Left hindlimb (tissue), 1 donor: ENCODE measurements at regions not wholly inside any gene's neighbourhood (a gene's known extent, or its start where the extent isn't known, plus 50 kb on each side); places are given as distances from the start of the nearest gene placed in this dataset.

Experiments used
- DNase-seq: peaks from one replicate; pipeline ENCODE4 v3.0.0-alpha.2; 2018

- no peak for DNase-seq
Measured at GRCh38 chr2:209314653-209315052, 109.2 kb upstream of the MAP2 start.

DNA sequence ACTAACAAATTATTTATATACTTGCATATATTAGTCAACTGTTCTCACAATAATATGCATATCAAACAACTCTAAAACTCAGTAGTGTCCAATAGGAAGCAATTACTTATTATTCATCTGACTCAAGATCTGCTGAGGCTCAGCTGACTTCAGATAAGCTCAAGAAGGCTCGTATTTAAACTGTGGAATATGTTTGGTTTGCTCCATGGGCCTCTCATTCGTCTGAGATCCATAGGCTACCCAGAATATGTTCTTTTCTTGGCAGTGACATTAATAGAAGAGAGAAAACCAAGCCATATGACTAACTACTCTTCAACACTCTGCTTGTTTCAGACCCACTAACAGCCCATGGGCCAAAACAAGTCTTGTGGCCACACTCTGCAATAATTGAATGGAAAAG, 107.7 kb upstream of the MAP2 start:
- no peak for DNase-seq

- no peak for DNase-seq
Measured at GRCh38 chr2:209321076-209321475, 102.8 kb upstream of the MAP2 start.

- no peak for DNase-seq
Measured at GRCh38 chr2:209321581-209321980, 102.3 kb upstream of the MAP2 start.

GRCh38 chr2:209322041-209322440, 101.8 kb upstream of the MAP2 start:
- no peak for DNase-seq

DNA sequence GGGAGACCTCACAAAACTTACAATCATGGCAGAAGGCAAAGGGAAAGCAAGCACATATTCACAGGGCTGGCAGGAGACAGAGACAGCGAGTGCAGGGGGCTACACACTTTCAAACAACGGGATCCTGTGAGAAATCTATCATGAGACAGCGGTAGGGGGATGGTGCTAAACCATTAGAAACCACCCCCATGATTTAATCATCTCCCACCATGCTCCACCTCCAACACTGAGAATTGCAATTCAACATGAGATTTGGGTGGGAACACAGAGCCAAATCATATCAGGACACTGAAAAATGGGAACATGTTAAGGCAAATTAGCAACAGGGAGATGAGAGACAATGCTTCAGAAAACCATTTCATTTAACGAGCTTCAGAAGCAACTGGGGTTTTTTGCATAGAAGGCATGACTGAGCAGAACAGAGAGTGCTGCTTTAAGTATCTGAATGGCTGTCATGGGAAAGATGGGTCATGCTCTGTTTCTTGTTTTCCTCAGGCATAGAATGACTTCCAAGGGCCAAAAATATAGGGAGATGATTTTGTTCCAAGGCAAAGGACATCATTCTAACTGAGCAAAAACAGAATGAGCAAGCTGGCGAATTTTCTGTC, 100.8 kb upstream of the MAP2 start:
- no peak for DNase-seq

- DNase-seq: no peak
Measured at GRCh38 chr2:209323738-209324137, 100.1 kb upstream of the MAP2 start.

GRCh38 chr2:209324281-209324680, 99.6 kb upstream of the MAP2 start:
- DNase-seq: no peak

- no peak for DNase-seq
Measured at GRCh38 chr2:209331291-209331844, 92.5 kb upstream of the MAP2 start.

DNA sequence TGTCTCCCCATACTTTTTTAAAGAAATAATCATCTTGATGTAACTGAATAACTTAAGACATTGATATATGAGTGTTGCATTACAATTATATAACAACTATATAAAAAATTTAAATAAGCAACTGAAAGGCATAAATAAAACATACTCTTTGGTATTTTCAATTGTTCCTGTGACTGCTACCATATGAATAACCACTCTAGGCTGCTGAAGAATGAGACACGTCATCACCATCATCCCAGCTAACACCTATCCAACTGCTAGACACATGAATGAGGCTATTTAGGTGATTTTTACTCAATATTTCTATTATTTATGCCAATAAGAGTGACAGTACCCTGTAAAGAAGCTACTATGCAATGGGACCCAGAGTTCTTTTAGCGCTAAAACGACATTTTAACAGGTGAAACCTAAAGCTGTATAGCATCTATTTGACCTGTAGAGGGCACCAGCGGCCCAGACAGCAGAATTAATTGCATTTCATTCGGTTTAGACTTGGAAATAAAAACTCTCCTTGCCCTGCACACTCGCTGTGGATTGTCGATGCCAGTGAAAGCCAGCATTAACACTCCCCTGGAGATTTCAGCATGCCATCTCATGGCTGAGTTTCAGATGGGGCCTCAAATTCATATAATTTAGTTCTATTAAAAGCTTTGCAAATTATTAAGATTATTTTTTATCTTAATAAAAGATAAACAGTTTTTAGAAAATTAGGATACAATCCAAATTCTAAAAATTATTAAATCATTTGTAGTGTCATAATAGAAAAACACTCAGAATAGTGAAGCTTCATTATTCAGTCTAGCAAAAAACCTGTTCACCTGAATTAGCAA, 89.4 kb upstream of the MAP2 start:
- peak; percentile 52 for DNase-seq

- DNase-seq: no peak
Measured at GRCh38 chr2:209340522-209340921, 83.3 kb upstream of the MAP2 start.

GRCh38 chr2:209344349-209344748, 79.5 kb upstream of the MAP2 start:
- no peak for DNase-seq

DNA sequence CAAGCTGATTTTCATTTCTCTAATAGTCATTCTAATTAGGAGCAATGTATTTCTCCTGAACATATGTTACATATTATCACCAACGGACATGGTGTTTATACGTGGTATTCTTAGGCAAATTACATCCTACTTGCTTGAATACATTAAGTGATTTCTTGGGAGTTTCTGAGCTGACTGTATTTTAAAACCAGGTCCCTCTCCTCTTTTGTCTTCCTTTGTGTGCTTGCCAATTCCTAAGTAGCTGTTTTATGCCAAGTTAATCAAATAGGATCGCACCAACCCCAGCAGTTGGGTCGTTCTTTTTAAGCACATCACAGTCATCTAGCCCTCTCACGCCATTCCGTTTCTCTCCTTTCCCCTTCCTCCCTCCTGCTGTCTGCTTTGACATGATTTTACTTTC, 75.4 kb upstream of the MAP2 start:
- DNase-seq: no peak

GRCh38 chr2:209351636-209352035, 72.2 kb upstream of the MAP2 start:
- DNase-seq: no peak

GRCh38 chr2:209358992-209359391, 64.9 kb upstream of the MAP2 start:
- DNase-seq: no peak

GRCh38 chr2:209367075-209367747, 56.6 kb upstream of the MAP2 start:
- DNase-seq: no peak

DNA sequence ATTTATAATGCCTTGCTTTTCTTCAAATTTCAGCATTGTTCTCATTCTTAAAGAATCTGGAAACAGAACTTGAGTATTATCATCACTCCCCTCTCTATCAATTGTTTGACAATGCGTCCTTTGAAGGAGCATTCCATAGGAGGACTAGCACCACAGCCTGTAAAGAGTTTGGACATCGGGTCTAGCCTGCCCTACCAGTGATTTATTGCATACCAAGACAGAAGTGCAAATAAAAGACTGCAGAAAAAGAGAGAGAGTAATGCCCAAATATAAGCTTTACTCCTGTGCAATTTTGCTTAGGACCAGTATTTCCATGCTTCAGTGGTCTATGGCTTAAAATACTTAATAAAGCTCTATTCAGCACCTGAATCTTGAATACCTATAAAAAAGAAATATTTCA, 55.4 kb upstream of the MAP2 start:
- DNase-seq: no peak

DNA sequence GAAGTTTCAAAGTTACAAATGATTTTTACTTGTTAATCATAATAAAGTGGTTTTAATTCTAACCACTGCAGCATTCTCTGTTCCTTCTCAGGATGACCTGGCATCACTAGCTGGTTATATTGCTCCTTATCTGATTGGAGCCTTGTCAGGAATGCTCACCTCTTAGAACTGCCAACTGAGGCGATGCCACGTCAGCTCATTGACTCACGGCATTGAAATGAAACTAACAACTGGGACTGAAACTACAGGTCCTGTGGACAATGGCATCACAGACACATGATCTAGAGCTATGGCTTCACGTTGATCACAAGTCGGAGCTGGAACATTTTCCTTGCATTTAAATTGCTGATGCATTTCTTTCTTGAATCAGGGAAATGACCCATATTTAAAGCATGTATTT, 54.9 kb upstream of the MAP2 start:
- DNase-seq: no peak

DNA sequence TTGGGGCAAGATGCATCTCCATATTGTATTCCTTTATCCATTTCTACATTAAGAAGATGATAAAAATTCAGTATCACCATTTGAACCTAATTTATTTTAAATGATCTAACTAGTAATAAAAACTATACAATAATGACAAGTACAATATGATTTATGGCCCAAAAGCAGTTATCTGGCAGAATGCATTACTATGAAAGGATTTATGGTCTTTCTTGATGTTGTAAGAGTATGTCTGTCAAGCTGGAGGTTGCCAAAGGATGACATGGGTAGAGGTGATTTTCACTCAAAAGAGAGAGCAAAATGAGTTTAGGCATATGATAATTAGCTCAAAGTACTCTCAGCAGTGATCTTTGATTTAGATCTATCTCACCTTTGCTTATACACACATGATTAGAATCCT, 54.2 kb upstream of the MAP2 start:
- no peak for DNase-seq

DNA sequence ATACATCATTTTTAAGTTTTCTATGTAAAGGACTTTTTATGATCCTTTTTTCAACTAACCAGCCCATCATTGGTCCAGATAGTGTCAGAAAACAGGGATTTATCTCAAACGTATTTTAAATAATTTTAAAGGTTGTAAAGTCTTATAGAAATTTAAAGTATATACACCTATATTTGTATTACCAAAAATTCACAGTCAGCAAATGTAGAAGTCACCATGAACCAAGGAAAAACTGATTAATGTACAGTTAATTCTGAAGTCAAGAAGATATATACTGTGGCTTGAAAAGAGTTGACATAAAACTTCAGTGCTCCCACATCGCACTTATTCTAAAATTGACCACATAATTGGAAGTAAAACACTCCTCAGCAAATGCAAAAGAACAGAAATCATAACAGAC, 52.4 kb upstream of the MAP2 start:
- no peak for DNase-seq
